ENCODE measurements at regions not wholly inside any gene's neighbourhood (a gene's known extent, or its start where the extent isn't known, plus 50 kb on each side); places are given as distances from the start of the nearest gene placed in this dataset.
"Not testable (repeated sequence)": the region's sequence is repeated elsewhere in the genome, so short reads cannot be mapped to it uniquely, and the experiment has no call there.

- no peak for DNase-seq (ENCODE audit: low read depth)
- no peak overlapping the region for H3K4me3 ChIP-seq (ENCODE audit: low read depth, low read length)
- no peak for TF ChIP-seq CTCF (IDR thresholded peaks at IDR 0.05; ENCODE audit: insufficient read depth, low read depth, low read length)
Measured at GRCh38 chr4:124937993-124938392, 225.5 kb upstream of the ANKRD50 start.

GRCh38 chr4:124936427-124936826 lies 223.9 kb upstream of the ANKRD50 start:
- H3K4me3 ChIP-seq (ENCODE audit: low read depth, low read length) = no peak overlapping the region
- no peak for DNase-seq (ENCODE audit: low read depth)
- no peak for TF ChIP-seq CTCF (IDR thresholded peaks at IDR 0.05; ENCODE audit: insufficient read depth, low read depth, low read length)

- TF ChIP-seq CTCF (IDR thresholded peaks at IDR 0.05; ENCODE audit: insufficient read depth, low read depth, low read length) = no peak
- H3K4me3 ChIP-seq (ENCODE audit: low read depth, low read length) = no peak overlapping the region
- DNase-seq (ENCODE audit: low read depth) = no peak
Measured at GRCh38 chr4:124934916-124935315, 222.4 kb upstream of the ANKRD50 start.

GRCh38 chr4:124933521-124933920 lies 221.0 kb upstream of the ANKRD50 start:
- no peak for TF ChIP-seq CTCF (IDR thresholded peaks at IDR 0.05; ENCODE audit: insufficient read depth, low read depth, low read length)
- no peak for DNase-seq (ENCODE audit: low read depth)
- H3K4me3 ChIP-seq (ENCODE audit: low read depth, low read length) = no peak overlapping the region

GRCh38 chr4:124932447-124932846 lies 219.9 kb upstream of the ANKRD50 start:
- no peak for DNase-seq (ENCODE audit: low read depth)
- H3K4me3 ChIP-seq (ENCODE audit: low read depth, low read length) = no peak overlapping the region
- no peak for TF ChIP-seq CTCF (IDR thresholded peaks at IDR 0.05; ENCODE audit: insufficient read depth, low read depth, low read length)

GRCh38 chr4:124931050-124931449 lies 218.5 kb upstream of the ANKRD50 start:
- H3K4me3 ChIP-seq (ENCODE audit: low read depth, low read length) = no peak overlapping the region
- TF ChIP-seq CTCF (IDR thresholded peaks at IDR 0.05; ENCODE audit: insufficient read depth, low read depth, low read length) = no peak
- peak; percentile 37 for DNase-seq (ENCODE audit: low read depth)

GRCh38 chr4:124922748-124923147 lies 210.2 kb upstream of the ANKRD50 start:
- not testable (repeated sequence) for DNase-seq (ENCODE audit: low read depth)

More at GRCh38 chr4:124922748-124923147, 210.2 kb upstream of the ANKRD50 start:
- H3K4me3 ChIP-seq (ENCODE audit: low read depth, low read length) = not testable (repeated sequence)

All from fibroblast of villous mesenchyme (primary cell).